ENCODE measurements at regions not wholly inside any gene's neighbourhood (a gene's known extent, or its start where the extent isn't known, plus 50 kb on each side); places are given as distances from the start of the nearest gene placed in this dataset.

DNA sequence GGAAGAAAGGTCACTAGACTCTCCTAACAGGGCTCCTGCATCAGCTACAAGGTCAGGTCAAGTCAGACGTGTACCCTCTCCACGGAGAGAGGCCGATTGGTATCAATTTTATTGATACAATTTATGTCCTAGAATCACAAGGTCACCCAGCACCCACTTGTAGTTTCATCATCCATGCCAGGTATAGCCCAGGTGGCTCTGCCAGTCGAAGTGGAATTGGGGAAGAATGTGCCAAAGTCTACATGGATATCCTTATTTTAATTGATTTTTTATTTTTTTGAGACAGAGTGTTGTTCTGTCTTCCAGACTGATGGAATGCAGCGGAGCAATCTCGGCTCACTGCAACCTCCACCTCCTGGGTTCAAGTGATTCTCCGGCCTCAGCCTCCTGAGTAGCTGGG, 334.1 kb downstream of the SHANK2 start:
- Histone ChIP-seq H3K4me1 (ENCODE audit: insufficient read depth) (peaks cover 8% of the 10 kb centered on the region; the same call in 1 of the 2 replicates), H3K36me3 (ENCODE audit: insufficient read depth) (peaks cover 8% of the 10 kb centered on the region; the same call in 1 of the 2 replicates), H3K27me3 (ENCODE audit: insufficient read depth) (no peaks in the 10 kb centered on the region), H3K9me2 (ENCODE audit: insufficient read depth) (no peaks in the 10 kb centered on the region; the same call in 1 of the 2 replicates), H3K79me2 (replicated peaks; ENCODE audit: insufficient read depth) (peaks cover 24% of the 10 kb centered on the region), H3F3A (replicated peaks; ENCODE audit: low read depth) (0 out of 2 replicates have a peak, but pooled peaks cover 2% of the 10 kb centered on the region), H2AFZ (no peak overlapping the region), H4K20me1 (replicated peaks; ENCODE audit: insufficient read depth) (peaks cover 29% of the 10 kb centered on the region), H3K4me3 (no peak overlapping the region), H3K27ac (ENCODE audit: low read depth) (no peak overlapping the region), H3K4me2 (no peak overlapping the region)
- no peak for DNase-seq (ENCODE audit: low spot score)
- ATAC-seq: no peak
- no peak overlapping the region for H3K27ac Mint-ChIP-seq
- no peak overlapping the region for H3K4me3 Mint-ChIP-seq
- peaks cover 44% of the 10 kb centered on the region for H3K36me3 Mint-ChIP-seq (ENCODE audit: low read depth)
- TF ChIP-seq, protein P1, sequence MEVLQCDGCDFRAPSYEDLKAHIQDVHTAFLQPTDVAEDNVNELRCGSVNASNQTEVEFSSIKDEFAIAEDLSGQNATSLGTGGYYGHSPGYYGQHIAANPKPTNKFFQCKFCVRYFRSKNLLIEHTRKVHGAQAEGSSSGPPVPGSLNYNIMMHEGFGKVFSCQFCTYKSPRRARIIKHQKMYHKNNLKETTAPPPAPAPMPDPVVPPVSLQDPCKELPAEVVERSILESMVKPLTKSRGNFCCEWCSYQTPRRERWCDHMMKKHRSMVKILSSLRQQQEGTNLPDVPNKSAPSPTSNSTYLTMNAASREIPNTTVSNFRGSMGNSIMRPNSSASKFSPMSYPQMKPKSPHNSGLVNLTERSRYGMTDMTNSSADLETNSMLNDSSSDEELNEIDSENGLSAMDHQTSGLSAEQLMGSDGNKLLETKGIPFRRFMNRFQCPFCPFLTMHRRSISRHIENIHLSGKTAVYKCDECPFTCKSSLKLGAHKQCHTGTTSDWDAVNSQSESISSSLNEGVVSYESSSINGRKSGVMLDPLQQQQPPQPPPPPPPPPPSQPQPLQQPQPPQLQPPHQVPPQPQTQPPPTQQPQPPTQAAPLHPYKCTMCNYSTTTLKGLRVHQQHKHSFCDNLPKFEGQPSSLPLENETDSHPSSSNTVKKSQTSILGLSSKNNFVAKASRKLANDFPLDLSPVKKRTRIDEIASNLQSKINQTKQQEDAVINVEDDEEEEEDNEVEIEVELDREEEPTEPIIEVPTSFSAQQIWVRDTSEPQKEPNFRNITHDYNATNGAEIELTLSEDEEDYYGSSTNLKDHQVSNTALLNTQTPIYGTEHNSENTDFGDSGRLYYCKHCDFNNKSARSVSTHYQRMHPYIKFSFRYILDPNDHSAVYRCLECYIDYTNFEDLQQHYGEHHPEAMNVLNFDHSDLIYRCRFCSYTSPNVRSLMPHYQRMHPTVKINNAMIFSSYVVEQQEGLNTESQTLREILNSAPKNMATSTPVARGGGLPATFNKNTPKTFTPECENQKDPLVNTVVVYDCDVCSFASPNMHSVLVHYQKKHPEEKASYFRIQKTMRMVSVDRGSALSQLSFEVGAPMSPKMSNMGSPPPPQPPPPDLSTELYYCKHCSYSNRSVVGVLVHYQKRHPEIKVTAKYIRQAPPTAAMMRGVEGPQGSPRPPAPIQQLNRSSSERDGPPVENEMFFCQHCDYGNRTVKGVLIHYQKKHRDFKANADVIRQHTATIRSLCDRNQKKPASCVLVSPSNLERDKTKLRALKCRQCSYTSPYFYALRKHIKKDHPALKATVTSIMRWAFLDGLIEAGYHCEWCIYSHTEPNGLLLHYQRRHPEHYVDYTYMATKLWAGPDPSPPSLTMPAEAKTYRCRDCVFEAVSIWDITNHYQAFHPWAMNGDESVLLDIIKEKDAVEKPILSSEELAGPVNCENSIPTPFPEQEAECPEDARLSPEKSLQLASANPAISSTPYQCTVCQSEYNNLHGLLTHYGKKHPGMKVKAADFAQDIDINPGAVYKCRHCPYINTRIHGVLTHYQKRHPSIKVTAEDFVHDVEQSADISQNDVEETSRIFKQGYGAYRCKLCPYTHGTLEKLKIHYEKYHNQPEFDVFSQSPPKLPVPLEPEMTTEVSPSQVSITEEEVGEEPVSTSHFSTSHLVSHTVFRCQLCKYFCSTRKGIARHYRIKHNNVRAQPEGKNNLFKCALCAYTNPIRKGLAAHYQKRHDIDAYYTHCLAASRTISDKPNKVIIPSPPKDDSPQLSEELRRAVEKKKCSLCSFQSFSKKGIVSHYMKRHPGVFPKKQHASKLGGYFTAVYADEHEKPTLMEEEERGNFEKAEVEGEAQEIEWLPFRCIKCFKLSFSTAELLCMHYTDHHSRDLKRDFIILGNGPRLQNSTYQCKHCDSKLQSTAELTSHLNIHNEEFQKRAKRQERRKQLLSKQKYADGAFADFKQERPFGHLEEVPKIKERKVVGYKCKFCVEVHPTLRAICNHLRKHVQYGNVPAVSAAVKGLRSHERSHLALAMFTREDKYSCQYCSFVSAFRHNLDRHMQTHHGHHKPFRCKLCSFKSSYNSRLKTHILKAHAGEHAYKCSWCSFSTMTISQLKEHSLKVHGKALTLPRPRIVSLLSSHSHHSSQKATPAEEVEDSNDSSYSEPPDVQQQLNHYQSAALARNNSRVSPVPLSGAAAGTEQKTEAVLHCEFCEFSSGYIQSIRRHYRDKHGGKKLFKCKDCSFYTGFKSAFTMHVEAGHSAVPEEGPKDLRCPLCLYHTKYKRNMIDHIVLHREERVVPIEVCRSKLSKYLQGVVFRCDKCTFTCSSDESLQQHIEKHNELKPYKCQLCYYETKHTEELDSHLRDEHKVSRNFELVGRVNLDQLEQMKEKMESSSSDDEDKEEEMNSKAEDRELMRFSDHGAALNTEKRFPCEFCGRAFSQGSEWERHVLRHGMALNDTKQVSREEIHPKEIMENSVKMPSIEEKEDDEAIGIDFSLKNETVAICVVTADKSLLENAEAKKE (CRISPR knock-in tag; IDR thresholded peaks at IDR 0.05): no peak
- TF ChIP-seq EZH2 (IDR thresholded peaks at IDR 0.05; ENCODE audit: low read depth, unreplicated experiment) (no peak), CREB1 (CRISPR knock-in tag; IDR thresholded peaks at IDR 0.05; ENCODE audit: low read depth) (no peak), JUNB (IDR thresholded peaks at IDR 0.05; ENCODE audit: unreplicated experiment) (no peak), ZNF114 (CRISPR knock-in tag; IDR thresholded peaks at IDR 0.05) (no peak), REST (IDR thresholded peaks at IDR 0.05; ENCODE audit: unreplicated experiment) (no peak), EZH2phosphoT487 (IDR thresholded peaks at IDR 0.05; ENCODE audit: unreplicated experiment) (no peak), POLR2AphosphoS5 (IDR thresholded peaks at IDR 0.05; ENCODE audit: low read depth) (no peak), ZNF331 (CRISPR knock-in tag; IDR thresholded peaks at IDR 0.05; ENCODE audit: low read depth) (no peak), CTCF (conservative IDR thresholded peaks at IDR 0.05; ENCODE audit: low read depth in 2 of 2) (no peak), ETS1 (IDR thresholded peaks at IDR 0.05) (no peak)
- peaks cover 29% of the 10 kb centered on the region for H3K4me1 Mint-ChIP-seq
- H3K9me3 Mint-ChIP-seq: peaks cover 27% of the 10 kb centered on the region
- H3K27me3 Mint-ChIP-seq (ENCODE audit: insufficient read depth, low read depth, poor library complexity): peaks cover 5% of the 10 kb centered on the region

All from GM23338 (cell line).